H1 (cell line): ENCODE measurements at regions not wholly inside any gene's neighbourhood (a gene's known extent, or its start where the extent isn't known, plus 50 kb on each side); places are given as distances from the start of the nearest gene placed in this dataset.

ENCODE experiments used
- EZH2 ChIP-seq: fragments of 200-600 bp; sonication (generic); IDR thresholded peaks from 2 replicates; pipeline ENCODE4 v1.7.1; 2012; ENCODE audit warnings: low read depth, mild to moderate bottlenecking, moderate library complexity, low read length, inconsistent platforms; ENCODE audit not compliant: severe bottlenecking
- JUN ChIP-seq: IDR thresholded peaks from 2 replicates; pipeline ENCODE4 v1.6.1; 2011; ENCODE audit warnings: low read depth, mild to moderate bottlenecking, improper control_type of control experiment, low read length
- POLR2A ChIP-seq, 2 experiments: IDR thresholded peaks; 1 replicate in 1 of 2; 2 replicates in 1 of 2; pipeline ENCODE4 v1.6.1; 2011; ENCODE audit warnings: low read depth in 2 of 2, low read length in 2 of 2, mild to moderate bottlenecking in 2 of 2; ENCODE audit errors: control extremely low read depth in 1 of 2
- POLR2AphosphoS5 ChIP-seq: IDR thresholded peaks from 2 replicates; pipeline ENCODE4 v1.6.1; 2011; ENCODE audit warnings: low read depth, low read length
- SP1 ChIP-seq: IDR thresholded peaks from 2 replicates; pipeline ENCODE4 v1.6.1; 2011; ENCODE audit warnings: low read depth, low read length
- TBP ChIP-seq: IDR thresholded peaks from 2 replicates; pipeline ENCODE4 v1.6.1; 2011; ENCODE audit warnings: low read depth, low read length, improper control_type of control experiment
- TF ChIP-seq, protein P1 (sequence below), 3 experiments: IDR thresholded peaks; 1 replicate in 2 of 3; 2 replicates in 1 of 3; pipeline versions ENCODE4 v1.5.1 to v1.6.1; 2011; ENCODE audit warnings: low read length in 3 of 3, mild to moderate bottlenecking in 3 of 3, inconsistent platforms in 2 of 3, low read depth in 1 of 3, moderate library complexity in 1 of 3; ENCODE audit not compliant: insufficient read depth in 1 of 3; ENCODE audit errors: control extremely low read depth in 1 of 3
- TF ChIP-seq, protein P2 (sequence below): IDR thresholded peaks from 2 replicates; pipeline ENCODE4 v1.6.1; 2012; ENCODE audit warnings: low read length, inconsistent platforms
- TF ChIP-seq, protein P3 (sequence below): IDR thresholded peaks from 2 replicates; pipeline ENCODE4 v1.6.1; 2012; ENCODE audit warnings: inconsistent platforms

DNA sequence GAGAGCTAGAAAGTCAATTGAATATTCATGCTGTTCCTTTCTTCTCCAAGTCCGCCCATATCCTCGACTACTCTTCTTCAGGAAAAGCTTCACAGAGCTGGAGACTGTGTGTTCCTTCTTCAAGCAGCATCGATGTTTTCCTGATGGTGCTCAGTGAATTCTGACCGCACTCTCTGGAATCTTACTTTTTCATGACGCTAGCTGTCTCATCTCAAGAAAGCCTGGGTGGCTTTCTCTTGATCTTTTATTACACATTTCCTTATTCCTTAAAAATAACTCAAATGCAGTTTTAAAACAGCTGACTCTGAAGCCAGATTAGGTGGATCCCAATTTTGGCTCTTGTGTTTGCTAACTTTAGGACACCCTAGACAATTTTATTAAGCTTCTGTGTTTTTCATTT is 1245.1 kb upstream of the LRRTM1 start:
- TF ChIP-seq JUN (no peak), EZH2 (no peak), POLR2AphosphoS5 (no peak), TBP (no peak), SP1 (no peak), POLR2A (IDR thresholded peaks at IDR 0.05; ENCODE audit: control extremely low read depth in 1 of 2, low read depth in 2 of 2, low read length in 2 of 2) (no peak)
- TF ChIP-seq, protein P1, sequence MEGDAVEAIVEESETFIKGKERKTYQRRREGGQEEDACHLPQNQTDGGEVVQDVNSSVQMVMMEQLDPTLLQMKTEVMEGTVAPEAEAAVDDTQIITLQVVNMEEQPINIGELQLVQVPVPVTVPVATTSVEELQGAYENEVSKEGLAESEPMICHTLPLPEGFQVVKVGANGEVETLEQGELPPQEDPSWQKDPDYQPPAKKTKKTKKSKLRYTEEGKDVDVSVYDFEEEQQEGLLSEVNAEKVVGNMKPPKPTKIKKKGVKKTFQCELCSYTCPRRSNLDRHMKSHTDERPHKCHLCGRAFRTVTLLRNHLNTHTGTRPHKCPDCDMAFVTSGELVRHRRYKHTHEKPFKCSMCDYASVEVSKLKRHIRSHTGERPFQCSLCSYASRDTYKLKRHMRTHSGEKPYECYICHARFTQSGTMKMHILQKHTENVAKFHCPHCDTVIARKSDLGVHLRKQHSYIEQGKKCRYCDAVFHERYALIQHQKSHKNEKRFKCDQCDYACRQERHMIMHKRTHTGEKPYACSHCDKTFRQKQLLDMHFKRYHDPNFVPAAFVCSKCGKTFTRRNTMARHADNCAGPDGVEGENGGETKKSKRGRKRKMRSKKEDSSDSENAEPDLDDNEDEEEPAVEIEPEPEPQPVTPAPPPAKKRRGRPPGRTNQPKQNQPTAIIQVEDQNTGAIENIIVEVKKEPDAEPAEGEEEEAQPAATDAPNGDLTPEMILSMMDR (IDR thresholded peaks at IDR 0.05; ENCODE audit: control extremely low read depth in 1 of 3, insufficient read depth in 1 of 3, low read depth in 1 of 3, low read length in 3 of 3): no peak
- TF ChIP-seq, protein P2, sequence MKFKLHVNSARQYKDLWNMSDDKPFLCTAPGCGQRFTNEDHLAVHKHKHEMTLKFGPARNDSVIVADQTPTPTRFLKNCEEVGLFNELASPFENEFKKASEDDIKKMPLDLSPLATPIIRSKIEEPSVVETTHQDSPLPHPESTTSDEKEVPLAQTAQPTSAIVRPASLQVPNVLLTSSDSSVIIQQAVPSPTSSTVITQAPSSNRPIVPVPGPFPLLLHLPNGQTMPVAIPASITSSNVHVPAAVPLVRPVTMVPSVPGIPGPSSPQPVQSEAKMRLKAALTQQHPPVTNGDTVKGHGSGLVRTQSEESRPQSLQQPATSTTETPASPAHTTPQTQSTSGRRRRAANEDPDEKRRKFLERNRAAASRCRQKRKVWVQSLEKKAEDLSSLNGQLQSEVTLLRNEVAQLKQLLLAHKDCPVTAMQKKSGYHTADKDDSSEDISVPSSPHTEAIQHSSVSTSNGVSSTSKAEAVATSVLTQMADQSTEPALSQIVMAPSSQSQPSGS: no peak
- TF ChIP-seq, protein P3, sequence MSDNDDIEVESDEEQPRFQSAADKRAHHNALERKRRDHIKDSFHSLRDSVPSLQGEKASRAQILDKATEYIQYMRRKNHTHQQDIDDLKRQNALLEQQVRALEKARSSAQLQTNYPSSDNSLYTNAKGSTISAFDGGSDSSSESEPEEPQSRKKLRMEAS: no peak
